SK-N-SH treated with all-trans-retinoic acid at 6 μM for 48 hours (cell line): ENCODE measurements at regions not wholly inside any gene's neighbourhood (a gene's known extent, or its start where the extent isn't known, plus 50 kb on each side); places are given as distances from the start of the nearest gene placed in this dataset.

Source experiments
- ESRRG ChIP-seq: fragments of 250-450 bp; sonication (Bioruptor Pico); IDR thresholded peaks from 2 replicates; pipeline ENCODE4 v1.6.1; 2021; ENCODE audit warnings: mild to moderate bottlenecking
- GLIS3 ChIP-seq: fragments of 250-450 bp; sonication (Bioruptor Pico); IDR thresholded peaks from 2 replicates; pipeline ENCODE4 v1.5.0; 2020; ENCODE audit warnings: mild to moderate bottlenecking, moderate library complexity
- ZFP30 ChIP-seq: fragments of 450-650 bp; formaldehyde crosslinking; IDR thresholded peaks from 2 replicates; pipeline ENCODE4 v1.5.0; 2022; ENCODE audit warnings: mild to moderate bottlenecking, moderate library complexity

- TF ChIP-seq GLIS3 (CRISPR knock-in tag) (no peak), ESRRG (no peak), ZFP30 (no peak)
Observed at GRCh38 chr2:52475590-52475989, 1292.0 kb upstream of the CHAC2 start.
